OCI-LY3 (cell line): ENCODE measurements at regions not wholly inside any gene's neighbourhood (a gene's known extent, or its start where the extent isn't known, plus 50 kb on each side); places are given as distances from the start of the nearest gene placed in this dataset.

Source experiments
- CTCF ChIP-seq: fragments of 200-600, 300-600 bp; sonication (generic); IDR thresholded peaks from 2 replicates; pipeline ENCODE4 v1.5.1; 2014; ENCODE audit warnings: antibody characterized with exemption, low read length, low read depth
- EZH2phosphoT487 ChIP-seq: fragments of 200-600 bp; shearing (Covaris generic); IDR thresholded peaks from 2 replicates; pipeline ENCODE4 v1.6.1; 2018; ENCODE audit warnings: antibody characterized with exemption, mixed run types, low read depth

DNA sequence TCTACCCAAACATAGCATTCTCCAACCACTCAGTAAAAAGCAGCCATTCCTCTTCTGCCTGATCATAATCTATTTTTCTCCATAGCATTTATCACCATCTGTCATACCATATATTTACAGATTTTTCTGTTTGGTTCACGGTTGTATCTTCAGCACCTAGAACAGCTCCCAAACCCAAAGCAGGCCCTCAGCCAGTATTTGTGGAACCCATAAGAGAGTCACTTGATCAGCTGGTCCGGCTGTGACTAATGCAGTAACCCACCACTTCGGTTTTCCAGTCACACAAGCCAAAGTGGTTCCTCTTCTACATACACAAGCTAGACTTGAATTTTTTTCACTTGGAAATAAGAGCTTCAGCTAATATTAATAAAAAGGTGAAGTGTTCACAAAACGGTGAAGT lies 511.6 kb upstream of the CELF4 start:
- TF ChIP-seq CTCF (no peak), EZH2phosphoT487 (no peak)
